IPS-NIHi11 (cell line): ENCODE measurements at regions not wholly inside any gene's neighbourhood (a gene's known extent, or its start where the extent isn't known, plus 50 kb on each side); places are given as distances from the start of the nearest gene placed in this dataset.

ENCODE experiments used
- DNase-seq: peaks from one replicate; pipeline ENCODE4 v3.0.0; 2012; ENCODE audit warnings: mixed read lengths, low spot score

DNA sequence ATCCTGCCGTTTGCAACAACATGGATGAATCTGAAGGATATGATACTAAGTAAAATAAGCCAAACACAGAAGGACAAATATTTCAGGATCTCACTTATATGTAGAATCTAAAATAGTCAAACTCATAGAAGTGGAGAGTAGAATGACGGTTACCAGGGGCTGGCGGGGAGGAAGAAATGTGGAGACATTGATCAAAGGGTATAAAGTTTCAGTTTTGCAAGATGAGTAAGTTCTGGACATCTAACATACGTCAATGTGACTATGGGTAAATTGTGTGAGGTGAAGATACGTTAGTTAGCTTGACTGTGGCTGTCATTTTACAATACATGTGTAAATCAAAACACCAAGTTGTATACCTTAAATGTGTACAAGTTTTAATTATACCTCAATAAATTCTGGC lies 200.3 kb downstream of the SNX18 start:
- no peak for DNase-seq

DNA sequence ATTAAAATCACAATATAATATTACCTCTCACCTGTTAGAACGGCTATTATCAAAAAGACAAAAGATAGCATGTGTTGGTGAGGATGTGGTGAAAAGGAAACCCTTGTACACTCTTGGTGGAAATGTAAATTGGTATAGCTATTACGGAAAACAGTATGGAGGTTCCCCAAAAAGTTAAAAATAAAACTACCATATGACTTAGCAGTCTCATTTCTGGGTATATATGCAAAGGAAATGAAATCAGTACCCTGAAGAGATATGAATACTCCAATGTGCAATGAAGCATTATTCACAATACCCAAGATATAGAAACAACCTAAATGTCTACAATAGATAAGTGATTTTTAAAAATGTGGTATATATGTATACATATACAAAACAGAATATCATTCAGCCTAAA lies 199.9 kb downstream of the SNX18 start:
- DNase-seq: no peak

DNA sequence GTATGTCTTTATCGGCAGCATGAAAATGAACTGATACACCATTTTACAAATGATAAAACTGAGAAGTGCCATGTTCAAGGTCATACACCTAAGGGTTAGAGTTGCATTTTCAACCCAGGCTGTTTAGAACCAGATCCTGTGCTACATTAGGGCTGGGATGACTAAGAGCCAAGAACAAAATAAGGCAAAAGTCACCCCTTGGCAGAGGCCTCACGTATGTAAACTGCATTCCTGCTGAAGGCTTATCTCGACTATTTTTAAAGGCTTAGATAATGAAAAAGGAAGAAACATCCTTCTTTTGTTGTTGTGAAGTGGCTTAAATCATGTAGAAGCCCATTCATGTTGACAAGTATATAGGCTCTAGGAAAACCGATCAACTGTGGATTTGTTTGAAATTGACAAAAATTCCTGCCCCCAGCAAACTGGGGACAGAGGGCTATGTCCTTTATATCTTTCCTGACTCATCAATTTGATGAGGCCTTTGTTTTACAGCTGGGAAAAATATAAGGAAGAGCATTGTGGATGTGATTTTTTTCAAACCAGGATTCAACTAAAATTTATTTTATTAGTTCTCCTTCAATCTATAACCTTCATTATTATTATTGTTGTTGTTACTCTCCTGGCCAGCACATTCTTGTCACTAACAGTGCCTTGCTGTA lies 196.5 kb downstream of the SNX18 start:
- DNase-seq: no peak

DNA sequence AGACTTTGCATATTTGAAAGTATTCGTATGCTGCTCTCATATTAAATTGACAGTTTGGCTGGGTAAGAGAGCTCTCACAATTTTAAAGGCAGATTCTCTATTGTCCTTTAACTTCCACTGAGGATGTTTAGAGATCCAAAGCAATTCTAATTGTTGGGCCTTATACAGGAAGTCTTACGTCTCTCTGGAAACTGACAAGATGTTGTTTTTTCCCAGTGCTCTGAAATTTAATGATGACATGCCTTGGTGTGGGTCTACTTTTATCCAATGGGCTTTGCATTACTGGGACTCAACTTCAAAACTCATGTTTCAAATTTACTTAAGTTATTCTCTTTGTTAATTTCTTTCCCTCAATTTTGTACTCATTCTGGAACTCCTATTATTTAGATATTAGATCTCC lies 191.5 kb downstream of the SNX18 start:
- DNase-seq: no peak

DNA sequence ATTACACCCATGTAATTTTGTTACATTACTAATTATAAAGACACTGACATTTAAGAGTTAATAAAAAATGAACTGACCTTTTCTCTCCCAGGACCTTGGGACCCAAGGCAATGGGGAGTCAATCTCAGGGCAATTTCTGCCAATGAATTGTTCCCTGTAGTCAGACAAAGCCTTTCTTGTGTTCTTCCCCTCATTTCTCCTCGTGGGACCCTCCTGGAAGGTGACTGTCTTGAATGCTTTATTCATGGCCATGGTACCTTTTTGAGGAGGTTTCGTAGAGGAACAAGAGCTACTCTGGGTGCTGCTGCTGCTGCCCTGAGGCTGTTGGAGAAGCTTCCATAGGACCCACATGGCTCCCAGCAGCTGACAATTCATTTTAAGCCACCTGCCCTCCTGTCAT lies 190.3 kb downstream of the SNX18 start:
- DNase-seq: no peak

DNA sequence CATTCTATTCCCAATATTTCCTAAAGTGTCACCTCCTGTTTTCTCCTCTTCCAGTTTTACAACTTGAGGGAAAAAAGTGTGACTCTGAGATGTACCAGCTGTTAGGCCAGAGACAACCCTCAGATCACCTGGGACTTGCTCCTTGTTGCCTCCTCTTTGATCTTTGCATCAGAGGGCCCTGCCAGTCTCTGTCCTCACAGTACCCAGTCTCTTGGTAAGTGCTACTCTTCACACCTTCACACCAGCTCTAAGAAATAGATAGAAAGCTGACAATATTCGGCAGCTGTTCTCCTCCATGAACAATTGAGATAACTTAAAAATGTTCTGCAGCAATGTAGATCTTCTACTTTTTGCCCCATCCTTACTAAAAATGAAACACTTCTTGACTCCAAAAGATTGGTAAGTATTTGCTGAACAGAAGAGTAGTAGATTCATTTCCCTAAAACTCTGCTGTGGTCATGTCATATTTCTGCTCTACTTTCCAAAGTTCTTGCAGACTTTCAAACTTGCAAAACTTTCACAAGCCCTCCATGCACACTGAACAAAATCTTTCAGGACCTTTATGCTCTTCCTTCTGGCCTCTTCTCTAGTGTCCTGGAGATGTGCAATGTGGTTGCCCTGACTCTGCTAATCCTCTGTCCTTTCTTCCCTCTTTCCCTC lies 188.6 kb downstream of the SNX18 start:
- no peak for DNase-seq

DNA sequence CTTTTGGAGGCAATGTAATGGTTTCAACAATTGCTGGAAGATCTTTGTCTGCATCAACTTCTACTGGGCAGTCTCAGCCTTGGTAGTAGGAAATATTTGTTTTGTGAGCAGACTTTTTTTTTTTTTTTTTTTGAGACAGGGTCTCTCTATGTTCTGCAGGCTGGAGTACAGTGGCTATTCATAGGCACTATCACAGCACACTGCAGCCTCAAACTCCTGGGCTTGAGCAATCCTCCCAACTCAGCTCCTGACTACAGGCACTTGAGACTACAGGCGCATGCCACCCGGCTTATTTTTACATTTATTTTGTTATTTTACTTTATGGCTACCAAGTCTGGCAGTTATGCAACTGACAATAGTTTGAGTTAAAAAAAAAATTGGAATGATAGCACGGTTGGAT lies 187.3 kb downstream of the SNX18 start:
- no peak for DNase-seq

DNA sequence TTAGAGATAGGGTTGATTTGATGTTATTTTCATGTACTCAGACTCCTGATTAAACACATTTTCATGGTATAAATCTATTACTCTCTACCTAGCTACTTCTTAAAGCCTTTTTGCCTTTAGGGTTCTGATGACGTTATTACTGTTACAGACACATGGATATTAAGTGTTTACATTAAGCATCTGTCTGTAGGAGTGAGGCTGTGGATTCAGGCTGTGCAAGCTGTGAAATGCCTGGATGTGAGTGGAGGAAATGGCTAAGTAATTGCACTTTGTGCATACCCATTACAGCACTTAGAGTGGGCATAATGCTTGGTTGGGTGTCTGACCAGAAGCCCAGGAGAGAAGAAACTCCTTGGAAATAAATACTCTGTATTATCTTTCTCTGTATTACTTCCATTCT lies 186.8 kb downstream of the SNX18 start:
- no peak for DNase-seq

DNA sequence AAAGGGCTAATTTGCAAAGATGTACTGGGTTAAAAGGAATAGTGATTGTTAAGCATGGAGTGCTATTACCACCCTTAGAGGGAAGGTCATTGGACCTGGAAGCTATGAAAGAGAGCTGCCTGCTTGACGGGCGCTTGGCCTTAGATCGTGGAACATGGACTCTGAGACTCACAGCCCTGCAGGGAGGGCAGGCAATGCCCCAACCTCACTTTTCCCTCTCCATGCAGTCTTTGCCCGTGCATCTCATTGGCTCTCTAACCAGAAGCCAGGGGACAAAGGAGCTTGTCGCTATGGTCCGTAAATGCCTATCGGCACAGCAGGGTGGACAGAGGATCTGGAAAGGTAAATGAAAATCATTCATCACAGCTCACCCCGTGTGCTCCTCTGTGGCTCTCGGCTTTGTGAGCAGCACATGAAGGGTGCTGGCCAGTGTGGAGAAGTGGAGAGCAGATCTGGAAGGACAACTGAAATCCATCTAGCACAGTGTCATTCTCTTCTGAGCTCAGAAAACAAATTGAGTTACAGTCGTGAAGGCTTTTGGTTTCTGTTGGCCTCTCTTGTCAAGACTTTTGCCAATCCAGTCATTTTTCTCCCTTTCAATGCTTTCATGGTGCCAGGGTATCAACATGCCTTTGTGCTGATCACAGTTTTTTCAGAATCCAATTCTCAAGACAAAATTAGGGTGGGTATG lies 186.2 kb downstream of the SNX18 start:
- no peak for DNase-seq

DNA sequence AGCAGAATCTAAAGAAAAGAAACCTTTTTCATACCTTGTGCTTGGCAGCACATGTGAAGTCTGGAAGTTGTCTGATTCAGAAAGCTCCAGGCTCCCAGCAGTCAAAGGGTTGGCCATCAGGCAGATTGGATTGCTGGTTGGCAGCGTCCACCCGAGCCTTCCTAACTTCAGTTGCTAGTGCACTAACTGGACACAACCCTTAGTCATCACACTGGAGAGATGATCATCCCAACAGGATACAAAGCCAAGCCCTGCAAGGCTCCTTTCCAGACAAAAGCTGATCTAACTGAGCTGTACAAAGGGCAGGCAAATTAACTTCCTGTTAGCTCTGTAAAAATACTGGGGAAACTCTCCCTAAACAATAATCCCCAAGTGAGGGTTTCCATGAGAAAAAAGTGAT lies 185.6 kb downstream of the SNX18 start:
- DNase-seq: no peak

DNA sequence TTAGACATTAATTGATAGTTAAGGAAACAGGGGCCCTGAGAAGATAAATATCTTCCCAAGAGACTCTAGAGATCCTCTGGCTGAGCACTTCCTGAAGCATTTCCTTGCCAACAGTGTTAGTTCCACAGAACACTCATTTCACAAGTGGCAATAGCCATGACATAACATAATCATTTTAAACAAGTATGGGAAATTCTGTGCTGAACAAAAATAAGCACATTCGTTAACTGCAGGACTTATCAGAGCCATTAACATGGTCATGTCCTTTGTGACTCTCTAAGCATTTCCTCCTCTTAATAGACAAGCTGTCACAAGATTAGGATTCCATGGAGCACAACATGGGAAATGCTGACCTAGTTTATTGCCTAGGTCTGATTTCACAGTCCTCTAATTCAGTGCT lies 184.9 kb downstream of the SNX18 start:
- DNase-seq: no peak

DNA sequence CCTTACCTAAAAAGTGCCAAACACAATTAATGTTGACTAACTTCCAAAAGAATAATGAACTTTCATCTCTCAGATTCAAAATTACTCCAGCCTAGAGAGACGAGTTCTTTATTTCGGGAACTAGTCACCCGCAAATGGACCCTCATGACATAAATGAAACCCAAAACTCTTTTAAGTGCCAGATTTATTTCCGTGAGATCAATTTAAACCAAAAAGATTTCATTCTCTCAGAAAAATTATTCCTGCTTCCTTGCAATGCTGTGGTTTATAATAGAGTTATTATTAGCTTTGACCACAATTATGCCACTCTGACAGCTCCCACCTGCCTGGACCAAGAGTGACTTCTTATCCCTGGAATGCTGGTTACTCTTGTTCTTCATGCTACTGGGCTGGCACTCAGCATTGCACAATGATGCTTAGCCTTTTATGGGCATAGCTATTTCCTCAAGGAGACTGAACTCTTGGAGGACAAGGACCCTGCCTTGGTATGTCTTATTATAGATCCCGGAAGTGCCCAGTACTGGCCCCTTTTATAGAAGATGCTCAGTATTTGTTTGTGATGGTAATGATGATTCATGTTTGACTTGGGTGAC lies 183.5 kb downstream of the SNX18 start:
- DNase-seq: peak; percentile 55

DNA sequence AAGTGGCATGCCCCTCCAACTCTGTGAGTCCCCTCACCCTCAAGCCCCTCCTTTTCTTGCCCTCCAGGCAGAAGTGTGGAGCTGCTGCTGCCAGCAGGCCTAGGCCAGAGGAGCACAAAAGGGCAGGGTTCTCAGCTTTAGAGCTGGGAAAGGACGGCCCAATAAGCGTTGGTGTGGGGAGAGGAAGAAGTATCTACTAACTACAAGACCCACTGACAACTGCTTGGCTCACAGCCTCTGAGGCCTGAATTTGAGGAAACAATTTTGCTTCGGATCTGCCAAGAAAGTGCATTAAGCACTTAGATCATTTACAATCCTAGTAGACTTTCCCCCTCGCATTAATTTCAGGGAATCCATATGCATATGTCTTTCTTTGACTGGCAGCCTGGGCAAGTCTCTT lies 179.4 kb downstream of the SNX18 start:
- DNase-seq: no peak

DNA sequence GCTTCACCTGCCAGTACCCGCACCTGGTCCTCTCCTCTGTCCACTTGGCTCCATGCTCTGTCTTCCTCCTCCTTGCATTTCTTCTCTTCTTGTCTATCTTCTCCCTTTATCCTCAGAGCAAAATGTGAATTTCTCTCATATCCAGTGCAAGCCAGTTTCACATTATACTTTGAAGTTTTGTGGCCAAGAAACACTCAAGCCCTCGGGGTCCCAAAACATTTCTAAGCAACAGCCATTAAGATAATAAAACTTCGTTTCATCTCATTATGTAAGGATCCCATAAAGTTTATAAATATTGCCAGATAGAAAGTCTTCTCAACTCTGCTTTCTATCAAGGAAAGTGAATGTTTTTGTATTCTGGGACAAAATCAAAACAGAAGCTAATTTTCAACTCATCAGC lies 178.8 kb downstream of the SNX18 start:
- no peak for DNase-seq

DNA sequence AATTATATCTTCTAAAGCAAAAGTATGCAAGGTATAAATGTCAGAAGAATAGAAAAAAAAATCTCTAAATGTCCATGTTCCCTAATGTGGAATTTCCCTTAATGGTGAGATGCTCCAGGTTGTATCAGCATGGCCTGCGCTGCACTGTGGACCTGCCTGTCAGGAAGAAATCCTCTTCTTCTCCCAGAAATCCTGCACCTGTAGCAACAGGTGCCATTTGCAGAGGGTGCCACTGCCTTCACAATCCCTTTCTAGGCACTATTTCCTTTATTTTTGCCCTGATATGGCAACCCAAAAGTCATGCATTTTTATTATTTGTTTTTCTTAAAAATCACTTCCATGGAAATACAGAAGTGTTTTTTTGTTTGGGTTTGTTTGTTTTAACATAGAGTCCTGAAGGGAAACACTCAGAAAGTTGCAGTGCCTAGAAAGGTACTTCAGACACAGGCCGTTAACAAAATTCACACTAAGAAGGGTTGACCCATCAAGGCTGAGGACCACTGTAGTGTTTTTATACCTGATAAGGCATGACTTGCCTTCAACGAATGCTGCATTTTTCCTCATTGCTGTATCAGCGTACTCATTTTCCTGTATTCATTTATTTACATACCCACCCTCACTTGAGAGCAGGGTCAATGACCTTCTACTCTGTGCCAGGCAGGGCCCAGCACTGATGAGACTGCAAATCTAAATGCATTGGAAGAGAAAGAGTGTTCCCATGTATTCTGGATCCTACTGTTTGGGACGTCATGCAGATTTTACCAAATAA lies 177.8 kb downstream of the SNX18 start:
- DNase-seq: no peak

DNA sequence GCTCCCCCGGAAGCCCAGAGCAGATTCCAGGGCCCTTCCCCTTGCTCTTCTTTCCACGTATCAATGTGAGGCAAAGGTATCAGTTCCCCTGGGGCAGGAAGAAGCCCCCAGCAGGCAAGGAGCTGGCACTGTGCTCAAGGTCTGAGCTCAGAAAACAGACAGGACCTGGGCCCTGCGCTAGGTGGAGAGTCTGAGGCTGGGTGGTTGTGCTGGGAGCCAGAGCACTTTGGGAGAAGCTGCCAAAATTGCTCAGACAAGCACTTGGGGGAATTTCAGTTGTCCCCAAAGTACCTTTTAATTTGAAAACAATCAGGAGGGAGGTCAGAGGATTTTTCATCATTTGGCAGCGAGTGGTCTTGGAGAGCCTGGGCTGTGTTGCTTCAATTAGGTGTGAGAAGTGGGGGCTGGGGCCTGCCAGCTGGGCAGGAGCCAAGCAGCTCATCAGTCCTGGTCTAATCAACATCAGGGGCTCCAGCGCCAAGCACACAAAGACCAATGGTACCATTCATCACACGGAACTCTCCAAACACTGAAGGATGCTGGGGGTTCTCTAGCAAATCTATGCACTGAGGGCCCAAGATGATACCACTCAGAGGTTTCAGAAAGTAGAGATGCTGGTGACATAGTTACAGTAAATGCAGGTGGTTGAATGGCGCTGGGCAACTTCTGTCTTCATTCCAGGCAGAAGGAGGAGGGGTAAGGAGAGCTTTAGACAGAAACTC lies 176.5 kb downstream of the SNX18 start:
- no peak for DNase-seq

DNA sequence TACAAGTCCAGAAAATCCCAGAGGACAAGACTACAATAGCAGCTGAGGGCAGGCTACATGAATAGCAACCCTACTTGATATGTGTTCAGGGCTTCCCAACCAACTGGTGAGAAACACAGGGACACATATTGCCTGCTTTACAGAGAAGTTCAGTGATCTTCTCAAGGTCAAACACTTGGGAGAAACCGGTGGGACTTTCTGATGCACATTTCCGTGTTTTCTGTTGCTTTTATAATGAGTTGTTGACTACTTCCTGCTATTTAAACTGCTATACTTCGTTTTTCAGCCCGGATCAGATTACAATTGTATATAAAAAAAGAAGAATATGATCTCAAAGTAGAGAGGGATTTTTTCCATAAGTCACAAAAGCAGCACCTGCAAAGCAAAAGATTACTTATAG lies 175.1 kb downstream of the SNX18 start:
- no peak for DNase-seq

DNA sequence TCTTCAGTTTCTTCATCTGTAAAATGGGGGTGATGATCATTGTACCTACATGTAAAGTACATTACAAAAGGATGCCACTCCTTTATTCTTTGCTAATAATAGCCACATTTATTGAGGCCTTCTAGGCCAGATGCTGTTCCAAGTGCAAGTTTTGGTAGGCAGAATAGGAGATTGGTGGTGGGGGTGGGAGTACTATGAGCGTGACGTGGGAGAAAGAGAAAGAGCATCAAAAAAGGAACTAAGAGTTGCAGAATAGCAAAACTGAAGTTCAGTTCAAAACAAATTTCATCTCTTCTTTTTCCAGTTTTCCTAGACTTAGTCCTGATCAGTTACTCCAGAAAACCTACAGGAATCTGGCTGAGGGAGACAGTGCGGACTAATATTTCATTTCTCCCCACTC lies 174.1 kb downstream of the SNX18 start:
- DNase-seq: no peak

DNA sequence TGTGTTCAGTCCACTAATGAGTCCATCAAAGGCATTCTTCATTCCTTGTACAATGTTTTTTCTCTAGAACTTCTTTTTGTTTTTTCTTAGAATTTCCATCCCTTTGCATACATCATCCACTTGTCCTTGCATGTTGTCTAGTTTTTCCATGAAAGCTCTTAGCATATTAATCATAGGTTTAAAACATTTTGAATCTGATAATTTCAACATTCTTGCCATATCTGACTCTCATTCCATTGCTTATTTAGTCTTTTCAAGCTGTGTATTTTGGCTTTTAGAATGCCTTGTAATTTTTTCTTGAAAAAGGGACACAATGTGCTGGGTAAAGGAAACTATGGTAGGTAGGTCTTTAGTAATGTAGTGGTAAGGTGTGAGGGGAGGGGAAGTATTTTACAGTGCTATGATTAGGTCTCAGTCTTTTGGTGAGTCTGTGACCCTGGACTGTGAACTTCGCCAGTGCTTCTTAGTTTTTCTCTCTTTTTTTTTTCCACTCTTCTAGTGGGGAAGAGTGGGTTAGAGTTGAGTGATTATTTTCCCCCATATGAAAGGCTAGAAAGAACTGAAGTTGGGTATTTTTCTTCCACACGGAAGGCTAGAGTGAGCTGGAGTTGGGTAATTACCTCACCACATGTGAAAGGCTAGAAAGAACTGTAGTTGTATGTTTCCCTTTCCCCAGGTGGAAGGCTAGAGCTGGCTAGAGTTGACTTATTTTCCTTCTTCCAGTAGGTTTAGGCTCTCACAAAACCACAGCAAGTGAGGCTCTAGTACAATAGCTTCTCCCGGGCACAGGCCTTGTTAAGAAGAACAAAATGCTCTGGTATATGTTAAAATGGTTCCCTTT lies 172.1 kb downstream of the SNX18 start:
- DNase-seq: no peak

DNA sequence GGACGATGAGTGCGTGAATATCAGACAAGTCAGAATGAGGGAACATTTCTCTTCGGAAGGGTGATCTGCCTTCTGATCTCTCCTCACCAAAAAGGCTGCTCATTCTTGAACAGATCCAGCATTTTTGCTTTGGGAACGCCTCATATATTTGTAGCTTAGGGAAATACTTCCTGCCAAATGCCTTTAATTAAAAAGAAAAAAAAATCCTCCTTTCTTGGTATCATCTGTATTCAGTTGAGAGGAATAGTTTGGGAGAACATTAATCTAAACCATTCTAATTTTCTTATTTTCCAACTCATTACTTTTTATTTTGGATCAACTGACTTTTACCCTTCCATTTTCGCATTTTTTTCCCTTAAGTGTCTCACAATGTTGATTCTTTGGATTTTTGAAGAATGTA lies 163.4 kb downstream of the SNX18 start:
- DNase-seq: no peak

DNA sequence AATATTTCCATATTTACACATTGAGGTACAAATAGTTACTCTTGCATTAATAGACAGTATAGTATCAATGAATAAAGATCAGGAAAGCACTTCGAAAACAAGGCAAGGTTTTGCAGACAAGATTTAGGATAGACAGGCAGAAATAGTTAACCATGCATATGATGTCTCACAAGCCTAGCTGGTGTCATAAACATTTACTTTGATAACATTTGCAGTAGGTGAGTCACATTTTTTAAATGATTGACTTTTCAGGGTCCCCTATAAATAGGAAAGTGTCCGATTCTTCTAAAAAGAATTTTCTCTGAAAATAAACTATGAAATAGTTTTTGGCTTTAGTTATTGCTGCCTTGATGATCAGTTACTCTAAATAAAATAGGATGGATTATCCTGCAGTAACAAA lies 162.1 kb downstream of the SNX18 start:
- DNase-seq: no peak
